ENCODE measurements at regions not wholly inside any gene's neighbourhood (a gene's known extent, or its start where the extent isn't known, plus 50 kb on each side); places are given as distances from the start of the nearest gene placed in this dataset.

- TF ChIP-seq CTCF (IDR thresholded peaks at IDR 0.05) (no peak), POLR2A (IDR thresholded peaks at IDR 0.05) (no peak)
These were observed 112.2 kb upstream of the COPS8 start for GRCh38 chr2:236973343-236973980.

All from body of pancreas (tissue), 4 donors.